AG09319 (cell line): ENCODE measurements at regions not wholly inside any gene's neighbourhood (a gene's known extent, or its start where the extent isn't known, plus 50 kb on each side); places are given as distances from the start of the nearest gene placed in this dataset.

Experiments
- DNase-seq: peaks from one replicate; pipeline ENCODE4 v3.0.0-alpha.2; 2010; ENCODE audit warnings: low read depth; ENCODE audit errors: extremely low read depth
- TF ChIP-seq, protein P1 (sequence below): IDR thresholded peaks from 2 replicates; pipeline ENCODE4 v1.5.1; 2011; ENCODE audit warnings: low read depth, mild to moderate bottlenecking, inconsistent platforms, low read length, moderate library complexity

DNA sequence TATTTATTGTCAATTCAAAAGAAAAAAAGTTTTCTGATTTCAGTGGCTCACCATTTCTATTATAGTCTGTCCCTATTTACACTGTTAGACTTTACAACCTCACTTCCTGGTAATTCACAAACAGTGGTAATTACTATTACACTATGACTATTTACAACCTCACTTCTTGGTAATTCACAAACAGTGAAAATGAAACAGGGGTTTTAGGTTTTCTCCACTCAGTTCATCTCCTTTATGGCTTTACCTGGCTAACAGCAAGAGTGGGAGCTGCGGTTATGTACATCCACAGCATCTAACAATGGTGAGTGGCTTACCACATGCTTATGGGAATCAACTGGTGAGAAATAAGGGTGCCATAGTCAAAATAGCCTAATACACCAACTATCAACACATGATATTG, 166.4 kb downstream of the CASP12 start:
- DNase-seq: no peak
- TF ChIP-seq, protein P1, sequence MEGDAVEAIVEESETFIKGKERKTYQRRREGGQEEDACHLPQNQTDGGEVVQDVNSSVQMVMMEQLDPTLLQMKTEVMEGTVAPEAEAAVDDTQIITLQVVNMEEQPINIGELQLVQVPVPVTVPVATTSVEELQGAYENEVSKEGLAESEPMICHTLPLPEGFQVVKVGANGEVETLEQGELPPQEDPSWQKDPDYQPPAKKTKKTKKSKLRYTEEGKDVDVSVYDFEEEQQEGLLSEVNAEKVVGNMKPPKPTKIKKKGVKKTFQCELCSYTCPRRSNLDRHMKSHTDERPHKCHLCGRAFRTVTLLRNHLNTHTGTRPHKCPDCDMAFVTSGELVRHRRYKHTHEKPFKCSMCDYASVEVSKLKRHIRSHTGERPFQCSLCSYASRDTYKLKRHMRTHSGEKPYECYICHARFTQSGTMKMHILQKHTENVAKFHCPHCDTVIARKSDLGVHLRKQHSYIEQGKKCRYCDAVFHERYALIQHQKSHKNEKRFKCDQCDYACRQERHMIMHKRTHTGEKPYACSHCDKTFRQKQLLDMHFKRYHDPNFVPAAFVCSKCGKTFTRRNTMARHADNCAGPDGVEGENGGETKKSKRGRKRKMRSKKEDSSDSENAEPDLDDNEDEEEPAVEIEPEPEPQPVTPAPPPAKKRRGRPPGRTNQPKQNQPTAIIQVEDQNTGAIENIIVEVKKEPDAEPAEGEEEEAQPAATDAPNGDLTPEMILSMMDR: no peak

- TF ChIP-seq, protein P1: no peak
- no peak for DNase-seq
Measured at GRCh38 chr11:104728927-104729326, 169.3 kb downstream of the CASP12 start.

DNA sequence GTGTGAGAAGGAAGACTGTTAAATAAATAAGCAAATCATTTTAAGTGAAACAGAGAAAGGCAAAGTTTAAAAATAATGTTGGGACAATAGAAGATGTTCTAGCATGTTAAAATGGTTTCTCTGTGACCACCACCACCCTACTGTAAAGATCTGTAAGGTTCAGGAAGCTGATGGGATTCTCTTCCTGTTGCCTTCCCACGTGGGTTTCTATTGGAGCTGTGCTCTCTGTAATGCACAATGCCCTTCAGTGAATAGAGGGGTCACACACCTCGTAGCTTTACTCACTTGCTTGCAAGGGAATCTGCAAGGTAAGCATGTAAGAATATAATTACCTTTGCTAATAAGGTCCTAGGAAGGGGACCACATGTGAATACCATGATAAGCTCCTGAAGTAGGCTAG, 170.5 kb downstream of the CASP12 start:
- TF ChIP-seq, protein P1: no peak

GRCh38 chr11:104727095-104727494, 171.2 kb downstream of the CASP12 start:
- TF ChIP-seq, protein P1: no peak
- no peak for DNase-seq

More for the DNA sequence above, 170.5 kb downstream of the CASP12 start:
- no peak for DNase-seq

DNA sequence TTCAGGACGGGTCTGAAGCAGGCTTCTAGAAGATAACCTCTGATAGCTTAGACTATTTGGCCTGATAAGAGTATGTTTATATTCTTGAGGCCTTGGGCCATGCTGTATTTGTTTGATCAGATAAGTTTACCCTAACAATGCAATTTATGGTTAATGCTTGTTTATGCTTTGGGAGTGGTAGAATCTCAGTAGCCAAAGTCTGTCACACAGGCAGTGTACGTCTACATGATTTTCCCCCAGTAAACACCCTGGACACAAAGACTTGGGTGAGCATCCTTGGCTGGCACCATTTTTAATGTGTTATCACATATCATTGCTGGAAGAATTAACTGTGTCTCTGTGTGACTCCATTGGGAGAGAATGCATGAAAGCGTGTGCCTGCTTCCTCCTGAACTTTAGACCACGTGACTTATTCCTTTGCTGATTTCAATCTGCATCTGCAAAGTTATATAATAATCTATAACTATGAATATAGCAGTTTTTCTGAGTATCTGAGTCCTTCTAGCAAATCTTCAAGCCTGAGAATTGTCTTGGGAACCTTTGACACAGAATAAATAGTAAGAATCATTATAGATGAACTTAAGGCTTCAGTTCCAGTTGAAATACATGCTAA, 172.4 kb downstream of the CASP12 start:
- no peak for DNase-seq
- TF ChIP-seq, protein P1: no peak

DNA sequence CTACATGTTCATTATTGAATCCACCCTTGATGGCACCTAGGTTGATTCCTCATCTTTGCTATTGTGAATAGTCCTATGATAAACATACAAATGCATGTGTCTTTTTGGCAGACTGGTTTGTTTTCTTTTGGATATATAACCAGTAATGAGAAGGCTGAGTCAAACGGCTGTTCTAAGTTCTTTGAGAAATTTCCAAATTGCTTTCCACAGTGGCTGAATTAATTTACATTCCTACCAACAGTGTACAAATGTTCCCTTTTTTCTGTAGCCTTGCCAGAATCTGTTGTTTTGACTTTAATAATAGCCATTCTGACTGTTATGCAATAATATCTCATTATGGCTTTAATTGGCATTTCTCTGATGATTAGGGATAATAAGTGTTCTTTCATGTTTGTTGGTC, 184.9 kb downstream of the CASP12 start:
- DNase-seq: no peak
- TF ChIP-seq, protein P1: no peak

GRCh38 chr11:104705490-104706190, 192.6 kb downstream of the CASP12 start:
- no peak for DNase-seq

More at GRCh38 chr11:104705490-104706190, 192.6 kb downstream of the CASP12 start:
- TF ChIP-seq, protein P1: no peak
